ENCODE measurements at regions not wholly inside any gene's neighbourhood (a gene's known extent, or its start where the extent isn't known, plus 50 kb on each side); places are given as distances from the start of the nearest gene placed in this dataset.

DNA sequence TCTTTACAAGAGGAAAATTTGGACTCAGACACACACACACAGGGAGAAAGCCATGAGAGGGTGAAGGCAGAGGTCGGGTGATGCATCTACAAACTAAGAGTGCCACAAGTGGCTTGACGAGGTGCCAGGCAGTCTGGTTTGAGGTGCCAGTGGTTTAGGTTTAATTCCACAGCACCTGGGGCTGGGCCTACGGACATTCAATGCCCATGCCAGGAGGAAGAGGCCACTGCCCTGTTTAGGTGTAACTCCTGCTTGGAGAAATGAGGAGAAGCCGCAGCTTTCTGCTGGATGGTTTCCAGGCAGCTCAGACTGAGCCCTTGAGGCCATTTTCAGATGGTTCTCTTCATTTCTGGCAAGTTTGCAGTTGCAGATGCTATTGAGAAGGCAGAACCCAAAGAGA is 83.6 kb downstream of the HTR5A start:
- TF ChIP-seq, protein P1, sequence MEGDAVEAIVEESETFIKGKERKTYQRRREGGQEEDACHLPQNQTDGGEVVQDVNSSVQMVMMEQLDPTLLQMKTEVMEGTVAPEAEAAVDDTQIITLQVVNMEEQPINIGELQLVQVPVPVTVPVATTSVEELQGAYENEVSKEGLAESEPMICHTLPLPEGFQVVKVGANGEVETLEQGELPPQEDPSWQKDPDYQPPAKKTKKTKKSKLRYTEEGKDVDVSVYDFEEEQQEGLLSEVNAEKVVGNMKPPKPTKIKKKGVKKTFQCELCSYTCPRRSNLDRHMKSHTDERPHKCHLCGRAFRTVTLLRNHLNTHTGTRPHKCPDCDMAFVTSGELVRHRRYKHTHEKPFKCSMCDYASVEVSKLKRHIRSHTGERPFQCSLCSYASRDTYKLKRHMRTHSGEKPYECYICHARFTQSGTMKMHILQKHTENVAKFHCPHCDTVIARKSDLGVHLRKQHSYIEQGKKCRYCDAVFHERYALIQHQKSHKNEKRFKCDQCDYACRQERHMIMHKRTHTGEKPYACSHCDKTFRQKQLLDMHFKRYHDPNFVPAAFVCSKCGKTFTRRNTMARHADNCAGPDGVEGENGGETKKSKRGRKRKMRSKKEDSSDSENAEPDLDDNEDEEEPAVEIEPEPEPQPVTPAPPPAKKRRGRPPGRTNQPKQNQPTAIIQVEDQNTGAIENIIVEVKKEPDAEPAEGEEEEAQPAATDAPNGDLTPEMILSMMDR (conservative IDR thresholded peaks at IDR 0.05), result no peak
- no peak for TF ChIP-seq EZH2 (IDR thresholded peaks at IDR 0.05; ENCODE audit: low read depth)
